Left colon (tissue), 2 donors: ENCODE measurements at regions not wholly inside any gene's neighbourhood (a gene's known extent, or its start where the extent isn't known, plus 50 kb on each side); places are given as distances from the start of the nearest gene placed in this dataset.

ENCODE experiments used
- ATAC-seq: fragments of 200-7000 bp; cut with Tn5 transposase; one replicate; pipeline ENCODE4 v1.9.1; 2020; ENCODE audit warnings: mild to moderate bottlenecking, moderate library complexity
- DNase-seq, 2 donors: peaks; one replicate each; pipeline ENCODE4 v3.0.0-alpha.2; 2020
- intact Hi-C, 2 donors: fragments of 100-400 bp; cut with DNase I in 1 of 2; cut with micrococcal nuclease in 1 of 2; formaldehyde crosslinking; loops; one replicate each; pipeline versions ENCODE4 v1.11.2 to v1.14.0; 2022; cut with DNase I, micrococcal nuclease
- donor health status: DM: no; HTN: no; CAD: no.
- donor health status: DM: yes; HTN: yes; CAD: no.

DNA sequence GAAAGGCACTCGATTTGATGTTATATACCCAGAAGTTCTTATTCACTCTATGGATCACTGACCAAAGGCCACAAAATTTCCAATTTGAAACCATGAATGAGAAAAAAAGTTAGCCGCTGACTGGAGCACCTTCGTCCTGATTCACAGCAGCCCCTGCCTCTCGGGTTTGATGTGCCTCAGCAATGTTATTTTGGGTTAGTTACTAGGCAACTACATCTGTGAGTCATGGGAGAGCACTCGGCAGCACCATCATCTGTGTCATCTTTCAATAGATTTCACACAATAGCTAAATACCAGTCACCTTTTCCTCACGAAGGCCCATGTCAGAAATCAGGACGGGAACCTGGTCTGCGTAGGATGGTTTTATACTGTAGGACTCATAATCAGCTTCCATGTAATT, 269.2 kb downstream of the ZBBX start:
- DNase-seq (no peak), ATAC-seq (no peak)
- intact Hi-C loops: no loop called here

DNA sequence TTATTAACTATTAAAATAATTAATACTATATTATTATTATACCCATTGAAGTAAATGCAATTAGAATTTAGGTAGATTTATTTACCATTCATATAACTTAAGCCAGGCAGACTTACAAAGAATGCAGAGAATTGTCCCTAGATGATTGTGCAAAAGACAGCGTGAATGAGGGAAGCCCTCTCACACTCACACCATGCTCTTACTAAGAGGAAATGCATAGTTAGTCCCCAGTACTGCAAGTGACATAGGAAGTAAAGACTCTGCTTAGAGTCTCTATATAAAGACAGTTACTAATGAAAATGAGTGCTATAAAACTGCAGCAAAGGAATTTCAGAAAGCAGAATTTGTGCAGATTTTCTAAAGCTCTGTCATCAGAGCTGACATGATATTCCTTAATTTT, 270.4 kb downstream of the ZBBX start:
- intact Hi-C loops: no loop called here
- ATAC-seq: no peak
- no peak for DNase-seq

DNA sequence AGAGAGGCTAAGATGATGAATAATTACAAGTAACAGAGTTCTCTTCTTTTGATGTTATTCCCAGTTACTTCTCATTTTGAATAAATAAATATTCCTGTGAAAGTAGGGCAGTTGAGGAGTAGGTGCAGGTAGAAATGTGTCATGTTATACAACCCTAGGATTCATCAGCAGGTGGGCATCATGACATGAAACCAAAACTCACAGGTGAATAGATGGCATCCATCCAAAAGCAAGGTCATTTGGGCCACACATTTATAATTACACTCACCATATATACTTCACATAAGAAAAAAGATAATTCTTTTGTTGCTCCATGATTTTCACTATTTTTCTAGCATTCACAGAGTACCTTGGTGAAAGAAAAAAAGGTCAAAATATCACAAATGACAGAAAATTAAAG, 273.6 kb downstream of the ZBBX start:
- intact Hi-C loops: no loop called here
- DNase-seq (no peak), ATAC-seq (no peak)

DNA sequence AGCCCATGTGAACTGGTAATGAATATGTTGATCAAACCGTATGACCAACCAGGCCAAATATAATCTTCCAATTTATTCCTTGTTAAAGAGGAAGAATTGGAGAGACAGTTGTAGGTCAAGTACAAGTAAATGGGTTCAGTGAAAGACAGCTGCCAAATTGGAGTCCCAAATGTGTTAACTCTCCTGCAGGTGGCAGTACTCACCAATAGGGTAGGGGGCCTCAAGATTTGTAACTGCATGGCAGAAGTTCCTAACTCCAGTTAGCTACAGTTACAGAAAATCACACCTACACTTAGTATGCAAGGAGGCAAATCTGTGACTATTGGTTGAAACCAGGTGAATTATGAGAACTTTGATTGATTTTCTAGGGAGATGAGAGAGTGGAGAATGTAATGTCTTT, 278.0 kb downstream of the ZBBX start:
- intact Hi-C loops: no loop called here
- DNase-seq (no peak), ATAC-seq (no peak)

DNA sequence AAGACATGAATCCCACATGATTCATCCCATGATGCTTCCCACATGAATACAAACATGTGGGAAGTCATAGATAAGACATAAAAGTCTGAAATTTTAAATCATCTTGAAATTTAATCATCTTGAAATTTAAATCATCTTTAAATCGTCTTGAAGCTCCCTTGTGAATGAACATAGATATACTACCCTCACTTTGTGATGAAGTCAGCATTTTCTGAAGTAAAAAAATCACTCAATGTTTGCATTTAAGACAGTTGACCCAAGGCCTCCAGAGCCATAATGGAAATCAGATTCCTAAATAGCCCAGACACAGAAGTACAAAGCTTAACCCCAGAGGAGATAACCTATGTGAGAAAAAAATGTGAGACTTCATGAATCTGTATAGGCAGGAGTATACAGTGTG, 279.4 kb downstream of the ZBBX start:
- intact Hi-C loops: no loop called here
- ATAC-seq: no peak
- no peak for DNase-seq

DNA sequence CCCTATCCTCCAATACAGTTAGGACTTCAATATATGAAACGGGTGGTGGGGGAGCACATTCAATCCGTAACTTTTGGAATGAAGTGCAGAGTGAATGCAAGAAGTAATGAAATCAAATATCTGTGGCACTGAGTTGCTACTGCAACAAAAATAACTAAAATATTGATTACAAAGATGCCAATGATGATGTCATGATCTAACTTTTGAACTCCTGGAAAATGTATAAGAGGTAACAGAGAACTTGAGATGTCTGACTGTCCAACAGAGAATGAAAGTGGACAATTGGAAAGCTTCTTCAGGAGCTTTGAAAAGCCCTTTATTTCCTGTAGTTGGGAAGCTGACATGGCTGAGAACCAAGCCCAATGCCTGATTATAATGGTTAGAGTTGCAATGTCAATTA, 279.9 kb downstream of the ZBBX start:
- intact Hi-C loops: no loop called here
- DNase-seq (no peak), ATAC-seq (no peak)

DNA sequence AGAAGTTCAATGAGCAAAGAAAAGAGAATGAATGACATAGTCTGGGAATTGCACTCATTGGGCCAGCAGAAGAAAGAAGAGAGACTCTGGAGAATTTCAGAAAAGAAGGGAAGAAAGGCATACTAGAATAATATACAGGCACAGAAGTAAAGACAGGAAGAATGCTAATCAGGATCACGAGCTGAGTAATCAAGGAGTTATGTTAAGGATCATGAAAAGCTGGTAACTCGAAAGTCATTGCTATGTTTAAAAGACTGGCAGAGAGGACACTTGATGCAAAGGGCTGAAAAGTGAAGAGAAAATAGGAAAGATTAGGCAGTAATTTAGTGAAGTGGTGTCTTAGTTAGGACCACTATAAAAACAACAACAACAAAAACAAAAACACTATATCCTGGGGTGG, 284.1 kb downstream of the ZBBX start:
- no peak for ATAC-seq
- intact Hi-C loops: no loop called here
- no peak for DNase-seq

DNA sequence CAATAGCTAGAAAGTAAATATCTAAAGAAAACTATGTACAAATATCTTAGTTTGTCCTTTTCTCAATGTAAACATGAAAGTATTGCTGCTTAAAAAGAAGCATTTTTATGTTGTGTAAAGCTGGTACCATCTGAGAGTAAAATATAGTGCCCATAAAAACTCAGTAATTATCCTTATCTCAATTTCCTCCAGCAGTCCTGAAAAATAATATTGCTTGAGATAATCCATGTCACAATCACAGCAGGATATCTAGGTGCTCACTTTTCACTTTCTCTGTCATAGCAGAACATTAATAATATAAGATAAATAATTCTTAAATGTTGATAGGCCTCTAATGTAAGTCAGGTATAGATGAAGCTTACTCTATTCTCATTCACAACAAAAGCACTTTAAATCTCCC, 285.5 kb downstream of the ZBBX start:
- no peak for ATAC-seq
- intact Hi-C loops: no loop called here
- DNase-seq: no peak

DNA sequence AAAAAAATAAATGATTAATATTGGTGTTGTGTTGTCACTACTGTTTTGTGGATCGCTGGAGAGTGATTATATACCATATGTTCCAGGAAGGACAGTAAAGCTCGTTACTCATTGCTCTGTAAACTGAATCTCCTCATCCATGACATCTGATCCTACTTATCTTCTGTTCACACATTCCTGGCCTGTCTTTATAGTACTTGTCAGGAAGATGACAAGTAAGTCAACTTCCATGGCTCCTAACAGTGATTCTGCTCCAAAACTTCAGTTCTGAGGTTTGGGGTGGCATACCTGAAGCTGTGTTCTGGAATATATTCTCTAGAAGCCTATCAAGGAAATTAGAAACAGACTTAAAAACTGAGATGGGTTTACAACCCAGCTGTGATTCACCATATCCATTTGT, 288.9 kb downstream of the ZBBX start:
- no peak for DNase-seq
- intact Hi-C loops: no loop called here
- no peak for ATAC-seq

DNA sequence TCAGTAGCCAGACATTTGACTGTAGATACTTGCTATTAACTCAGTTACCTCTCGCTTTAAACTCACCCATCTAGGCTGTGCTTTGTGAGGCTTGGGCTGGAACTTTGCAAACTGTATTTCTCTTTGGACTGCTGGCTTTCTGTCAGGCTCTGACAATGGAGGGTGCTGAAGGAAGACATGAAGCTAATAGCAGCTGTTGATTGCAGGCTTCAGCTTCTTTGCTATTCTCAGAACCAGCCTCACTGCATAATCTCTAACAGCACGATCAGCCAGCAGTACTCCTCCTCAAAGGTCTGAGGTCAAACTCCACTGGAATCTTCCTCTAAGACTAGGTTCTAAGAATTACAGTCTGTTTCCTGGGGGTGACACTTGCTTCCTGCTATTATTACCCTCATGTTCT, 295.6 kb downstream of the ZBBX start:
- intact Hi-C loops: no loop called here
- ATAC-seq: no peak
- DNase-seq: no peak

DNA sequence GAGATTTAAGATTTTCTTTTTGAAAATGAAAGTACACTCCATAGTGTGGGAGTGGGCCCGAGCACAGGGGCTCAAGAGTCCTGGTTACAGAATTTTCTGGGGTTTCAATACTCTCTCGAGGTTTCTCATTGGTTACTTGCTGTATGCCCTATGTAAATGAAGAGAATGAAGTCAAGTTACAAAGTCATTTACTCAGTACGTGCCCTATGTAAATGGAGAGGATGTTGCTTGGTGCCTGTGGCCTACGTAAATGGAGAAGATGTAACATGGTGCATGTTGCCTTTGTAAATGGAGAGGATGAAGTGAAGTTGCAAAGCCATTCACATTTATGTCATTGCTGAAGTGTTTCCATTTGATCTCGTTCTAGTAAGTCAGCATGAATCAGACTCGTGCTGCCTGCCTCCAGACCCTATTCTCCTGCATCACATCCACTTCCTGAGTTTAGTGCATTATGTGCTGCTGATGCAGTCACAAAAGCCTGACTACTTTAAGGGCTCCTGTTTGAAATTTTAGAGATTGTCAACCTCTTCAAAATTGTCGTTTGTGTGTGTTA, 302.0 kb downstream of the ZBBX start:
- intact Hi-C loops: no loop called here
- no peak for ATAC-seq
- no peak for DNase-seq

DNA sequence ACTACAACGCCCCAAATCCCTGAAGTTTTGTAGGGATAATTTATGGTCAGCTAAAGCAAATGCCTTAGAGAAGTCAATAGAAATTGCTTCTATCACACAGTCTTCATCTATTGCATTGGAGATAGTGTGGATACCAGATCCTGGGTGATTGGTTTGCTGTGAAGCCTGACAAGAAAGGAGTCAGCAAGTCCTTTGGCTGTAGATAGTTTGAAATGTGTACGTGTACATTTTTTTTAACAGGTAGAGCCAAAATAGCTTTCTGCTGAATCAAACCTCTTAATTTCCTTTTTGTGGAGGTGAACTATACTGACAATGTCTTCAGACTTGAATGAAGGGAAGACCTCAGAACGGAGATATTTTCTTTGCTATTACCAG, 312.3 kb downstream of the ZBBX start:
- DNase-seq (no peak), ATAC-seq (no peak)
- intact Hi-C loops: no loop called here

DNA sequence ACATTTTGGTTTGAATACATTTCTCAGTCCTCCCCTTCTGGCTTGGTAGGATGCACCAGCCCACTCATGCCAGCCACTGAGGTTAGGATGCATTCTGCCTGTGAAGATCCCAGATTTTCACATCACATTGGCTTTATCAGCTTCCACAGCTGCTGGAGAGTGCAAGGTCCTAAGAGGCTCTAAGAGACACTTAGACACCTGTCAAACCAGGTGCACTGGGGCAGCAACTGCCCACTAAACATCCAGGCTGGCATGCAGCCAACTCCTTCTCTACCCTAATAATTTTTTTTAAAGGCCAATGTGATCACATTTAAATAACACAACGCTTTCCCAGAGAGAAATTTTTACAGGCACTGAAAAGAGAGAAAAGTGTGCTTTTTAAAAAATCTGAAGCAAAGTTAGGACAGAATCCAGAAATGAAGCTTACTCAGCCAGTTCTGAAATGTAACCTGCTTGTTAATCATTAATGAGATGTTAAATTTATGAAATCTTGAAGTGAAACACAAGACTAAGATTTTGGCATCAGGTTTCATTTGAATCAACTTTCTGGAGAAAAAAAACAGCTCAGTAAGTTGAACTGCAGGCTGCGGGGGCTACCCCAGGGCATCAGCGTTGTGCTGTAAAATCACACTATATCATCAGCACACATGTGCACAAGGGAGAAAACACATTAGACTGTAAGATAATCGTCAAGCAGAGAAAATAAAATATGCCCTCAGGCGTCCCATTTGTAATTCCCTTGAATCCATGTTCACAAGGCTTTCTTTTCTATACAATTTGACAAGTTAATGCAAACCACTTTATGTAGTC, 312.9 kb downstream of the ZBBX start:
- intact Hi-C loops: no loop called here
- ATAC-seq (no peak), DNase-seq (no peak)

DNA sequence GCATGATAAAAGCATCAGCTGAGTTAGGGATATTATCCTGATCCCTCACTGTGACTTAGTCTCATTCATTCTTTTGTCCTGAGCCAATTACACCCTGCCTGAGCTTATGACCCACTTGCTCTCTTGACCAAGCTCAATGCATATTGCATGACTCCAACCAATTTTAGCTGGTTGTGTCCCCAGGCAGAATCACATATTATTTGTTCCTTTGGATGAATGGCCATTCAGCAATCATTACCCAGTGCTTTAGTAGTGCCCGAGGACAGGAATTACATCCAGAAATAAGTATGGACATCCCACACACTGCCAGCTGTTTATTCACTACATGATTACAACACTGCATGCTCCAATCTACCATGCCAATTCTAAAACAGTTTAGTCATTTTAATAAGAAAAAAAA, 322.5 kb downstream of the ZBBX start:
- intact Hi-C loops: no loop called here
- ATAC-seq (no peak), DNase-seq (no peak)

DNA sequence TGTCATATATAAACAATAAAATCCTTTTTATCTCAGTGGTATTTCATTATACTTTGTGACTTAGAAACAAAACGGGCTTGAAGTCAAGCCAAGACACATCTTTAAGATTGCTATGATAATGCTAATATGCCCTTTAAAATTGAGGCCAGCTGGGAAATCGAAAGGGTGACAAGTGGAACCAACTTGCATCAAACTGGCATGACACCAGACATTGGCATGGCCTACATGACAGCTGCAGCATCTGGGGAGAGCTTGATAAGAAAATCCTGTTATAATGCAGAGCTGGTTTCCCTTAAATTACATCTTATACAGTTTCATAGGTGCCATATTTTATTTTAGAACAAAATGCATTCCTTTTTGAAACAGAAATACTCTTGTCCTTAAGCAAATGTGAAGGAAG, 325.2 kb downstream of the ZBBX start:
- no peak for DNase-seq
- intact Hi-C loops: no loop called here
- ATAC-seq: no peak

DNA sequence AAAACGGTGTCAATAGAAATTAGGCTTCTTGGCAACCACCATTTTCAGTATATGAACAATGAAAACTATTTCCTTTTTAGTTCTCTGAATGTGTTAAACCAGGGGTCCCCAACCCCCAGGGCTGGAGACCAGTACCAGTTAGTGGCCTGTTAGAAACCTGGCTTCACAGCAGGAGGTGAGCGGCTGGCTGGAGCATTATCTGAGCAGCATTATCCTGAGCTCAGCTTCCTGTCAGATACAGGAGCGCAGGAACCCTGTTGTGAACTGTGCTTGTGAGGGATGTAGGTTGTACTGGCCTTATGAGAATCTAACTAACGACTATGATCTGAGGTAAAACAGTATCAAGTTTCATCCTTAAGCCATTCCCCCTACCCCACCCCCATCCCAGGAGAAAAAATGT, 328.7 kb downstream of the ZBBX start:
- no peak for DNase-seq
- no peak for ATAC-seq
- intact Hi-C loops: no loop called here

DNA sequence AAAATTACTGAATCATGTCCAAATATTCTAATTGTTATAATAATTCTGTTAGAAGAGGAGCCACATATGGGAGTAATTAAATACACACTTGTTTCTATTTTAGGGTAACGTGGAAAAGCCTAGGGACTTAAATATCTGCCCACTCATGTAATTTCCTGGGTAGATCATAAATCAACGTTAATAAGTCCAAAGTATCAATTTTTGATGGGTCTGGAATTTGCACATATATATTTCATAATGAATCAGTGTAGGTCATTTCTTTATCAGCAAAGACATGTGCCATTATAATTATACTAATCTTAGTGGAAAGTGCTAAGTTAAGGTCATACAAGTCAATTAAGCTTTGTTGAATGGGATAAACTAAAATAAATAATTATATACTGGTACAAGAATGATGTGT, 346.2 kb downstream of the ZBBX start:
- DNase-seq: no peak
- intact Hi-C loops: no loop called here

DNA sequence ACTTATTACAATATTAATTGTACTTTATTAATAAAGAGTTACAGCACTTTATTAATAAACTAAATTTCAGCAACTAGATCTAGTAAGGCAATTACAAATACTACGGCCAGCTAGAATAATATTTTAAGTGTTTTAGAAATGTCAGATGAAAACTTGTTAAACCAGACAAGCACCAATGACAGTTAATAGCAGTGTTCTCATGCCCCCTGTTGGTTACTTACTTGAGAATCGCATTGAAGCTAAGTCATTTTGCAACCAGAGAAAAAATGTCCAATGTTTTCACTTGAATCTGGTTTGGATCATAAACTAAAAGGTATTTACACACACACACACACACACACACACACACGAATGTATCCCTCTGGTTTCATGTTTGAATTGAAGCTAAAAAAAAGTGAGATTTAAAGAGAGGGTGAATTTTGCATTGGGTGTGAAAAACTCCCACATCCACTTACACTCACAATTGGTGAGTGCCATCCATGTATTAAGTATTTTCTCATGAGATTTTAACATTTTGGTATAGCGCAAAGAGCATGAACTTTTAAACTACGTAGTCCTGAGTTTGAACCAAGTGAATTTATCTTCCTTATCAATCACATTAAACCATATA, 347.7 kb downstream of the ZBBX start:
- DNase-seq (no peak), ATAC-seq (no peak)
- intact Hi-C loops: no loop called here

More for the DNA sequence above, 346.2 kb downstream of the ZBBX start:
- no peak for ATAC-seq

DNA sequence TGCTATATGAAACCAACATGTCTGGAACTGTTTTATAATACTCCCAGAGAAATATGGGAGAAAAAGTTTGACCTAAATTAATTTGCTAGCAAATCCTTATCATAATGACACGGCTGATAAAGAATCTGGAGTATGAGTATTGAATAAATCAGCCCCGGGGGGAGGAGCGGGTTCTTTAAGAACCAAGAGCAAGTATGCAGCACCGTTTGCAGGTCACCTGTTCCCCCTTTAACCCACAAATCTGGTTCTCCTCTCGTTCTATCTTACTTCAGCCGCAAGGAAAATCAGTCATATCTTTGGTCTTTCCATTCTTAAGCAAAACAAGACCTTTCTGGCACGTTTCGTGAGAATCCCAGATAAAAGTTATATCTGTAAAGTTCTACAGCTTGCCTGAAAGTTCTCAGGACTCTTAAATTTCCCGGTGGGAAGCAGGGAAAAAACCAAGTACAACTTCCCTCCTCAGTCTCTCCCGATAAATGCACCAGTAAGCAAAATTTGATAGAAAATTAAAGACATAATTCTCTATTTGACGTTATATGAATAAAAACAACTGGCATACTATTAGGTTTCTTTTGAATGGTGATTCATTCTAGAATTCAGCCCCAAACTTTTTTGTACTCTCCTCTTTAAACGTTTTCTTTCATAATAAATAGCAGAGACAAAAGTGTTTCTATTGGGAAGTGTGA, 348.6 kb downstream of the ZBBX start:
- intact Hi-C loops: no loop called here
- ATAC-seq (no peak), DNase-seq (no peak)

DNA sequence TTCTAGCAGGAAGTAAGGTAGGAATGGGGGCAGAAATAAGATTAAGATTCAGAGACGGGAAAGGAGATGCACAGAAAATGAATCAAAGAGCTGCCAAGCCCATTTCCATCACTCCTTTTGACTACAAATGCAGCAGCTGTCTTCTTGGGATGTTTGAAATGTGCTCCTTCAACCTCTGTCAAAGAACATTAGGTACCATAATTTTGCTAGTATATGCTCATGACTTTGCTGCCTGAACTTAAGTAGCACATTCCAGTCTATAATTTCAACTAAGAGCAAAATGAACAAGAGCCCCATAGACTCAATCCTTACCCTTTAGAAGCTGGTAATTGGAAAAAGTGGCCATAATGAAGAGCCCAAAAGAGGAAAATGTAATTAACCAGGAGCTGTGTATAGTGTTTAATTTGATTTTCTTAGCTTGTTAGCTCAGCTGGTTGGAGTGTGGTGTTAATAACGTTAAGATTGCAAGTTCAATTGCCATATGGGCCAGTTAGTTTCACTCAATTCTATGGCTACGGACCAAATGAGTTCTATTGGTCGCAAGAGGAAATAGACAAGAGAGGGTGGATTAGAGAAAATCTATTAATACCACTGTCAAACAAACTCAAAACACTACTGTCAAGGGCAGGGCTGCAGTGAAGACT, 349.9 kb downstream of the ZBBX start:
- DNase-seq: no peak
- intact Hi-C loops: no loop called here
- no peak for ATAC-seq
